Naive thymus-derived CD4-positive, alpha-beta T cell (primary cell): ENCODE measurements at regions not wholly inside any gene's neighbourhood (a gene's known extent, or its start where the extent isn't known, plus 50 kb on each side); places are given as distances from the start of the nearest gene placed in this dataset.

ENCODE experiments used
- ATAC-seq: fragments of 150-1000 bp; cut with Tn5 transposase; 2 replicates; pipeline ENCODE4 v1.10.0; 2021; ENCODE audit warnings: mild to moderate bottlenecking, moderate library complexity
- CTCF ChIA-PET: fragments of 350-600 bp; sonication (Branson Sonifier 250); formaldehyde crosslinking; loops from one replicate; lab custom pipeline; 2021; ENCODE audit warnings: antibody characterized with exemption; lab: Charles Lee
- POLR2A ChIA-PET: fragments of 350-600 bp; sonication (Branson Sonifier 250); formaldehyde crosslinking; loops from one replicate; lab custom pipeline; 2021; ENCODE audit warnings: antibody characterized with exemption, inconsistent platforms; lab: Charles Lee
- DNase-seq, 9 donors: peaks; one replicate each; pipeline versions ENCODE4 v3.0.0 to v3.0.0-alpha.2; 2020 to 2022; ENCODE audit warnings: mixed read lengths in 1 of 9
- H3K27ac ChIP-seq: one replicate; pipeline ENCODE4 v1.7.0; 2013; ENCODE audit warnings: mild to moderate bottlenecking, low read depth, low read length, moderate library complexity
- H3K27me3 ChIP-seq, 2 donors: one replicate each; pipeline ENCODE4 v1.7.0; 2013; ENCODE audit warnings: low read length in 2 of 2, mild to moderate bottlenecking in 2 of 2, moderate library complexity in 2 of 2; ENCODE audit not compliant: control insufficient read depth in 2 of 2, insufficient read depth in 2 of 2
- H3K36me3 ChIP-seq, 3 experiments: 1 replicate in 2 of 3; 2 replicates in 1 of 3; pipeline ENCODE4 v1.7.0; 2013; ENCODE audit warnings: low read length in 3 of 3, mild to moderate bottlenecking in 3 of 3, moderate library complexity in 1 of 3; ENCODE audit not compliant: insufficient read depth in 3 of 3, control insufficient read depth in 2 of 3
- H3K4me1 ChIP-seq, 2 donors: one replicate each; pipeline ENCODE4 v1.7.0; 2013; ENCODE audit warnings: low read length in 2 of 2, mild to moderate bottlenecking in 2 of 2, moderate library complexity in 1 of 2; ENCODE audit not compliant: control insufficient read depth in 2 of 2, insufficient read depth in 2 of 2
- H3K4me3 ChIP-seq: 2 replicates; pipeline ENCODE4 v1.7.0; 2013; ENCODE audit warnings: mild to moderate bottlenecking, low read length
- H3K9me3 ChIP-seq, 3 experiments: 1 replicate in 2 of 3; 2 replicates in 1 of 3; pipeline ENCODE4 v1.7.0; 2013; ENCODE audit warnings: low read length in 3 of 3; ENCODE audit not compliant: control insufficient read depth in 2 of 3
- H3K27ac Mint-ChIP-seq, 9 donors: one replicate each; pipeline ENCODE4 v1.8.0; 2020 to 2022; ENCODE audit warnings: mixed read lengths in 9 of 9, mild to moderate bottlenecking in 8 of 9, moderate library complexity in 5 of 9, inconsistent platforms in 2 of 9
- H3K27me3 Mint-ChIP-seq, 5 donors: one replicate each; pipeline ENCODE4 v1.8.0; 2021 to 2022; ENCODE audit warnings: mixed read lengths in 5 of 5, mild to moderate bottlenecking in 1 of 5
- H3K36me3 Mint-ChIP-seq, 5 donors: one replicate each; pipeline ENCODE4 v1.8.0; 2020 to 2022; ENCODE audit warnings: mixed read lengths in 5 of 5, mild to moderate bottlenecking in 3 of 5, inconsistent platforms in 1 of 5
- H3K4me1 Mint-ChIP-seq, 7 donors: one replicate each; pipeline ENCODE4 v1.8.0; 2020 to 2022; ENCODE audit warnings: mixed read lengths in 7 of 7, mild to moderate bottlenecking in 3 of 7, inconsistent platforms in 1 of 7
- H3K4me3 Mint-ChIP-seq, 10 donors: one replicate each; pipeline ENCODE4 v1.8.0; 2020 to 2022; ENCODE audit warnings: mild to moderate bottlenecking in 10 of 10, mixed read lengths in 10 of 10, moderate library complexity in 6 of 10, inconsistent platforms in 2 of 10
- H3K9me3 Mint-ChIP-seq, 11 donors: one replicate each; pipeline ENCODE4 v1.8.0; 2020 to 2022; ENCODE audit warnings: mixed read lengths in 11 of 11, mild to moderate bottlenecking in 4 of 11, inconsistent platforms in 1 of 11, moderate library complexity in 1 of 11
- intact Hi-C, 2 donors: fragments of 100-400 bp; cut with micrococcal nuclease; formaldehyde crosslinking; loops; one replicate each; pipeline ENCODE4 v1.15.1; 2023

- H3K4me3 Mint-ChIP-seq = no peak overlapping the region
- Histone ChIP-seq H3K9me3 (no peaks in the 10 kb centered on the region), H3K27ac (no peak overlapping the region), H3K4me1 (no peaks in the 10 kb centered on the region), H3K27me3 (no peaks in the 10 kb centered on the region), H3K36me3 (no peaks in the 10 kb centered on the region), H3K4me3 (no peak overlapping the region)
- ATAC-seq = no peak
- intact Hi-C loops = no loop called here
- no peak for DNase-seq
- peaks cover 0 to 9% (median 4%) of the 10 kb centered on the region in 11 donors for H3K9me3 Mint-ChIP-seq
- no peak overlapping the region for H3K27ac Mint-ChIP-seq
- ChIA-PET POLR2A (no interaction called here), CTCF (no interaction called here)
- H3K36me3 Mint-ChIP-seq = no peaks in the 10 kb centered on the region
- H3K27me3 Mint-ChIP-seq = peaks cover 0 to 10% (median 0%) of the 10 kb centered on the region in 5 donors
- H3K4me1 Mint-ChIP-seq = no peaks in the 10 kb centered on the region
Measured at GRCh38 chr4:186920483-186920882, 196.8 kb upstream of the FAT1 start.

GRCh38 chr4:186920992-186921391, 197.3 kb upstream of the FAT1 start:
- ATAC-seq (no peak), DNase-seq (no peak)
- no peaks in the 10 kb centered on the region for H3K36me3 ChIP-seq
- no peak overlapping the region for H3K4me3 Mint-ChIP-seq
- H3K27ac Mint-ChIP-seq = no peak overlapping the region
- no peak overlapping the region for H3K4me3 ChIP-seq
- H3K36me3 Mint-ChIP-seq = no peaks in the 10 kb centered on the region
- H3K4me1 Mint-ChIP-seq = no peaks in the 10 kb centered on the region
- peaks cover 0 to 10% (median 0%) of the 10 kb centered on the region in 5 donors for H3K27me3 Mint-ChIP-seq
- H3K27me3 ChIP-seq = no peaks in the 10 kb centered on the region
- intact Hi-C loops = no loop called here
- no peaks in the 10 kb centered on the region for H3K4me1 ChIP-seq
- no peaks in the 10 kb centered on the region for H3K9me3 ChIP-seq
- H3K27ac ChIP-seq = no peak overlapping the region
- H3K9me3 Mint-ChIP-seq = peaks cover 0 to 9% (median 4%) of the 10 kb centered on the region in 11 donors
- CTCF ChIA-PET = no interaction called here
- POLR2A ChIA-PET = no interaction called here

GRCh38 chr4:186924723-186925122, 201.1 kb upstream of the FAT1 start:
- peaks cover 0 to under 1% (median 0%) of the 10 kb centered on the region in 5 donors for H3K27me3 Mint-ChIP-seq
- Histone ChIP-seq H3K36me3 (no peaks in the 10 kb centered on the region), H3K4me1 (no peaks in the 10 kb centered on the region), H3K27ac (no peak overlapping the region), H3K27me3 (no peaks in the 10 kb centered on the region), H3K4me3 (no peak overlapping the region), H3K9me3 (no peaks in the 10 kb centered on the region)
- H3K4me1 Mint-ChIP-seq = no peaks in the 10 kb centered on the region
- peaks cover 0 to 7% (median 1%) of the 10 kb centered on the region in 11 donors for H3K9me3 Mint-ChIP-seq
- no peak for ATAC-seq
- ChIA-PET CTCF (no interaction called here), POLR2A (no interaction called here)
- H3K27ac Mint-ChIP-seq = no peak overlapping the region
- no peaks in the 10 kb centered on the region for H3K36me3 Mint-ChIP-seq
- DNase-seq = no peak
- no peak overlapping the region for H3K4me3 Mint-ChIP-seq
- intact Hi-C loops = no loop called here

GRCh38 chr4:186927624-186928023, 204.0 kb upstream of the FAT1 start:
- no peak overlapping the region for H3K4me3 ChIP-seq

GRCh38 chr4:186930024-186930423, 206.4 kb upstream of the FAT1 start:
- no peaks in the 10 kb centered on the region for H3K36me3 ChIP-seq
- intact Hi-C loops = no loop called here
- no peak overlapping the region for H3K27ac Mint-ChIP-seq
- H3K9me3 Mint-ChIP-seq = peaks cover 0 to 15% (median 8%) of the 10 kb centered on the region in 11 donors
- POLR2A ChIA-PET = no interaction called here
- H3K4me3 Mint-ChIP-seq = no peak overlapping the region
- H3K4me3 ChIP-seq = no peak overlapping the region
- H3K4me1 Mint-ChIP-seq = no peaks in the 10 kb centered on the region
- H3K36me3 Mint-ChIP-seq = no peaks in the 10 kb centered on the region
- H3K27ac ChIP-seq = no peak overlapping the region
- DNase-seq = no peak
- no peaks in the 10 kb centered on the region for H3K9me3 ChIP-seq
- no peak for ATAC-seq
- CTCF ChIA-PET = no interaction called here
- no peaks in the 10 kb centered on the region for H3K27me3 Mint-ChIP-seq
- H3K27me3 ChIP-seq = no peaks in the 10 kb centered on the region
- H3K4me1 ChIP-seq = no peaks in the 10 kb centered on the region

More at GRCh38 chr4:186927624-186928023, 204.0 kb upstream of the FAT1 start:
- CTCF ChIA-PET = no interaction called here
- Mint-ChIP-seq H3K9me3 (peaks cover 0 to 13% (median 5%) of the 10 kb centered on the region in 11 donors), H3K4me1 (no peaks in the 10 kb centered on the region), H3K36me3 (no peaks in the 10 kb centered on the region), H3K27me3 (no peaks in the 10 kb centered on the region), H3K4me3 (no peak overlapping the region), H3K27ac (no peak overlapping the region)
- DNase-seq (no peak), ATAC-seq (no peak)
- Histone ChIP-seq H3K27ac (no peak overlapping the region), H3K36me3 (no peaks in the 10 kb centered on the region), H3K4me1 (no peaks in the 10 kb centered on the region), H3K9me3 (no peaks in the 10 kb centered on the region), H3K27me3 (no peaks in the 10 kb centered on the region)
- intact Hi-C loops = no loop called here
- POLR2A ChIA-PET = no interaction called here

GRCh38 chr4:186931519-186931918, 207.9 kb upstream of the FAT1 start:
- H3K4me3 ChIP-seq = no peak overlapping the region
- ChIA-PET POLR2A (no interaction called here), CTCF (no interaction called here)
- no peaks in the 10 kb centered on the region for H3K36me3 ChIP-seq
- Mint-ChIP-seq H3K27ac (no peak overlapping the region), H3K4me1 (no peaks in the 10 kb centered on the region), H3K4me3 (no peak overlapping the region), H3K27me3 (no peaks in the 10 kb centered on the region), H3K36me3 (no peaks in the 10 kb centered on the region), H3K9me3 (peaks cover 0 to 19% (median 8%) of the 10 kb centered on the region in 11 donors)
- ATAC-seq (no peak), DNase-seq (no peak)
- H3K4me1 ChIP-seq = no peaks in the 10 kb centered on the region
- no peaks in the 10 kb centered on the region for H3K9me3 ChIP-seq
- H3K27me3 ChIP-seq = no peaks in the 10 kb centered on the region
- H3K27ac ChIP-seq = no peak overlapping the region
- intact Hi-C loops = no loop called here

GRCh38 chr4:186932196-186932595, 208.5 kb upstream of the FAT1 start:
- no peak overlapping the region for H3K27ac Mint-ChIP-seq
- H3K9me3 ChIP-seq = no peaks in the 10 kb centered on the region
- DNase-seq = no peak
- CTCF ChIA-PET = no interaction called here
- intact Hi-C loops = no loop called here
- POLR2A ChIA-PET = no interaction called here
- no peak overlapping the region for H3K4me3 Mint-ChIP-seq
- H3K36me3 Mint-ChIP-seq = no peaks in the 10 kb centered on the region
- ATAC-seq = no peak
- no peaks in the 10 kb centered on the region for H3K27me3 ChIP-seq
- no peaks in the 10 kb centered on the region for H3K27me3 Mint-ChIP-seq
- no peak overlapping the region for H3K27ac ChIP-seq
- no peaks in the 10 kb centered on the region for H3K36me3 ChIP-seq
- H3K9me3 Mint-ChIP-seq = peaks cover 0 to 19% (median 9%) of the 10 kb centered on the region in 11 donors
- H3K4me3 ChIP-seq = no peak overlapping the region
- no peaks in the 10 kb centered on the region for H3K4me1 ChIP-seq
- no peaks in the 10 kb centered on the region for H3K4me1 Mint-ChIP-seq
